ENCODE measurements at regions not wholly inside any gene's neighbourhood (a gene's known extent, or its start where the extent isn't known, plus 50 kb on each side); places are given as distances from the start of the nearest gene placed in this dataset.

DNA sequence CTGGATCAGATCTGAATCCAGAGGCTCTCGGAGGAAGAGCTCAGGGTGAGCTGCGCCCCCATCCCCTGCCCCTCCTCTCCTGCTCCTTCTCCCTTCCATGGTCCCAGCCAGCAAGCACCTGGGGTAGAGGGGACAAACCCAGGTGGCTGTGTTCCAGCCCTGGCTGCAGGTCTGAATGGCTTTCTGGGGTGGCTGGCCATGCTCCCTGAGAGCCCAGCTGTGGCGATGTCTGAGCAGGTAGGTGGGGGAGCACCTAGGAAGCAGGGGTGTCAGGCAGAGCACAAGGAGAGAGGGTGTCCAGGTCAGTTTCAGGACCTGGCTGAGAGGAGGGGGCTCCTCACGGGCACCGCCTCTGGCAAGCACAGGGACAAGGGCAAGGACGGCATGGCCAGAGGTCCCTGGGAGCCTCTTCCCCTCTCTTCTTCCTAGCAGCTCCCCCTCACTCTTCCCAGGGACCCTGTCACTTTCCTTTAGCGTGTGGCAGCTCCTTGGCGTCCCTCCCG lies 310.0 kb downstream of the SEC14L1 start:
- TF ChIP-seq, protein P1, sequence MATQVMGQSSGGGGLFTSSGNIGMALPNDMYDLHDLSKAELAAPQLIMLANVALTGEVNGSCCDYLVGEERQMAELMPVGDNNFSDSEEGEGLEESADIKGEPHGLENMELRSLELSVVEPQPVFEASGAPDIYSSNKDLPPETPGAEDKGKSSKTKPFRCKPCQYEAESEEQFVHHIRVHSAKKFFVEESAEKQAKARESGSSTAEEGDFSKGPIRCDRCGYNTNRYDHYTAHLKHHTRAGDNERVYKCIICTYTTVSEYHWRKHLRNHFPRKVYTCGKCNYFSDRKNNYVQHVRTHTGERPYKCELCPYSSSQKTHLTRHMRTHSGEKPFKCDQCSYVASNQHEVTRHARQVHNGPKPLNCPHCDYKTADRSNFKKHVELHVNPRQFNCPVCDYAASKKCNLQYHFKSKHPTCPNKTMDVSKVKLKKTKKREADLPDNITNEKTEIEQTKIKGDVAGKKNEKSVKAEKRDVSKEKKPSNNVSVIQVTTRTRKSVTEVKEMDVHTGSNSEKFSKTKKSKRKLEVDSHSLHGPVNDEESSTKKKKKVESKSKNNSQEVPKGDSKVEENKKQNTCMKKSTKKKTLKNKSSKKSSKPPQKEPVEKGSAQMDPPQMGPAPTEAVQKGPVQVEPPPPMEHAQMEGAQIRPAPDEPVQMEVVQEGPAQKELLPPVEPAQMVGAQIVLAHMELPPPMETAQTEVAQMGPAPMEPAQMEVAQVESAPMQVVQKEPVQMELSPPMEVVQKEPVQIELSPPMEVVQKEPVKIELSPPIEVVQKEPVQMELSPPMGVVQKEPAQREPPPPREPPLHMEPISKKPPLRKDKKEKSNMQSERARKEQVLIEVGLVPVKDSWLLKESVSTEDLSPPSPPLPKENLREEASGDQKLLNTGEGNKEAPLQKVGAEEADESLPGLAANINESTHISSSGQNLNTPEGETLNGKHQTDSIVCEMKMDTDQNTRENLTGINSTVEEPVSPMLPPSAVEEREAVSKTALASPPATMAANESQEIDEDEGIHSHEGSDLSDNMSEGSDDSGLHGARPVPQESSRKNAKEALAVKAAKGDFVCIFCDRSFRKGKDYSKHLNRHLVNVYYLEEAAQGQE (IDR thresholded peaks at IDR 0.05; ENCODE audit: insufficient read depth in 1 of 2, low read depth in 2 of 2, low read length in 2 of 2), result no peak
- TF ChIP-seq SIN3A (IDR thresholded peaks at IDR 0.05; ENCODE audit: borderline replicate concordance, insufficient read depth, low read length), result no peak
- TF ChIP-seq POLR2AphosphoS5 (IDR thresholded peaks at IDR 0.05; ENCODE audit: low read depth, low read length), result no peak

Data from PFSK-1 (cell line).